ENCODE measurements at regions not wholly inside any gene's neighbourhood (a gene's known extent, or its start where the extent isn't known, plus 50 kb on each side); places are given as distances from the start of the nearest gene placed in this dataset.
"Not testable (repeated sequence)": the region's sequence is repeated elsewhere in the genome, so short reads cannot be mapped to it uniquely, and the experiment has no call there.

GRCh38 chr12:68397566-68398158 is 65.5 kb upstream of the MDM1 start:
- Histone ChIP-seq H3K36me3 (no peaks in the 10 kb centered on the region), H3K27me3 (no peaks in the 10 kb centered on the region), H3K4me1 (no peaks in the 10 kb centered on the region), H3K9me3 (no peaks in the 10 kb centered on the region), H3K27ac (no peak overlapping the region), H3K4me3 (no peak overlapping the region)
- TF ChIP-seq POLR2A (IDR thresholded peaks at IDR 0.05) (no peak), CTCF (IDR thresholded peaks at IDR 0.05) (no peak)
- intact Hi-C loops (cut with DNase I; ENCODE audit: low total_unique reads), result no loop called here
- DNase-seq, result no peak

GRCh38 chr12:68398689-68399088 is 66.5 kb upstream of the MDM1 start:
- DNase-seq; H3K9me3 ChIP-seq; intact Hi-C loops (cut with DNase I; ENCODE audit: low total_unique reads); H3K4me1 ChIP-seq; H3K36me3 ChIP-seq; H3K27ac ChIP-seq; H3K27me3 ChIP-seq; H3K4me3 ChIP-seq: not testable (repeated sequence)

- H3K36me3 ChIP-seq, result no peaks in the 10 kb centered on the region
- no peaks in the 10 kb centered on the region for H3K27me3 ChIP-seq
- peaks cover 0 to 6% of the 10 kb centered on the region in 2 donors for H3K4me1 ChIP-seq
- no peaks in the 10 kb centered on the region for H3K9me3 ChIP-seq
- no peak overlapping the region for H3K27ac ChIP-seq
- TF ChIP-seq CTCF (IDR thresholded peaks at IDR 0.05), result no peak
- intact Hi-C loops (cut with DNase I; ENCODE audit: low total_unique reads), result no loop called here
- no peak overlapping the region for H3K4me3 ChIP-seq
- no peak for DNase-seq
Measured at GRCh38 chr12:68400226-68400829, 68.2 kb upstream of the MDM1 start.

GRCh38 chr12:68402422-68402821 is 70.3 kb upstream of the MDM1 start:
- Histone ChIP-seq H3K9me3 (no peaks in the 10 kb centered on the region), H3K4me3 (no peak overlapping the region), H3K27ac (no peak overlapping the region), H3K4me1 (peaks cover 0 to 9% of the 10 kb centered on the region in 2 donors), H3K27me3 (no peaks in the 10 kb centered on the region), H3K36me3 (no peaks in the 10 kb centered on the region)
- intact Hi-C loops (cut with DNase I; ENCODE audit: low total_unique reads), result no loop called here
- no peak for TF ChIP-seq POLR2A (IDR thresholded peaks at IDR 0.05)
- no peak for TF ChIP-seq CTCF (IDR thresholded peaks at IDR 0.05)
- DNase-seq, result no peak

- H3K4me1 ChIP-seq, result peaks cover 0 to 9% of the 10 kb centered on the region in 2 donors
- DNase-seq, result no peak
- no peak overlapping the region for H3K27ac ChIP-seq
- no peaks in the 10 kb centered on the region for H3K36me3 ChIP-seq
- H3K4me3 ChIP-seq, result no peak overlapping the region
- no peaks in the 10 kb centered on the region for H3K9me3 ChIP-seq
- H3K27me3 ChIP-seq, result no peaks in the 10 kb centered on the region
- TF ChIP-seq POLR2A (IDR thresholded peaks at IDR 0.05) (no peak), CTCF (IDR thresholded peaks at IDR 0.05) (no peak)
- intact Hi-C loops (cut with DNase I; ENCODE audit: low total_unique reads), result no loop called here
Measured at GRCh38 chr12:68403296-68403695, 71.1 kb upstream of the MDM1 start.
